DMS53 treated with DMSO at 0.1 percent for 48 hours (cell line): ENCODE measurements at regions not wholly inside any gene's neighbourhood (a gene's known extent, or its start where the extent isn't known, plus 50 kb on each side); places are given as distances from the start of the nearest gene placed in this dataset.
"Not testable (repeated sequence)": the region's sequence is repeated elsewhere in the genome, so short reads cannot be mapped to it uniquely, and the experiment has no call there.

Experiments
- DNase-seq: peaks from one replicate; lab custom pipeline; 2025; ENCODE audit not compliant: unreplicated experiment; lab: John Stamatoyannopoulos, UW

DNA sequence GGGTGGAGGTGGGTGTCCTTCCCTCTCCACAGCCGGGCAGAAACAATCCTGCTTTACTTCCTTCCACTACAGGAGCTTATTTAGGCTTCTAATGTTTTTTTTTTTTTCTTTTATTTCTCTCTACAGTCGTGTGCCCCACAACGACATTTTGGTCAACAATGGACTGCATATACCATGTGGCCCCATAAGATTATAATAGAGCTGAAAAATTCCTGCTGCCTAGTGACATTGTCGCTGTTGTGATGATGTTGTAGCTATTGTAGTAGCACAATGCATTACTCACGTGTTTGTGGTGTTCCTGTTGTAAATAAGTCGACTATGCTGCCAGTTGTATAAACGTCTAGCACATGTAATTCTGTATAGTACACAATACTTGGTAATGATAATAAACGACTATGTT is 153.7 kb downstream of the IL20RB start:
- DNase-seq = no peak

DNA sequence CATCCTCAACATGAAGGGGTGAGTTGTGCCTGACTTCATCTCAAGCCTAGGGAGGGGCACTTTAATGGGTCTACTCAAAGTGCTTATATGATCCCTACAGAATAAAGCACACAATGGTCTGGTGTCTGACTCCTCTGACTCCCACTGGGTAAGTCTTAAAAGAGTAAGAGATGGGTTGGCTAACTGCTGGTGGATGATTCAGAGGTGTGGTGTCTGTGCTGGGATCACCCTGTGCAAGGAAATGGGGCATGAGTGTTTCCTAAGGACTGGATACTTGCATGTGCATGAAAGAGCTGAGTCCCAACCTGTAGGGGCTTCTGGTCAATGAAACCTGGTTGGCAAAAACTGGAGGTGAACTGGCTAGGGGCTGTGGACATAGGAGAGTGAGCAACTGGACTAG is 158.8 kb downstream of the IL20RB start:
- no peak for DNase-seq

DNA sequence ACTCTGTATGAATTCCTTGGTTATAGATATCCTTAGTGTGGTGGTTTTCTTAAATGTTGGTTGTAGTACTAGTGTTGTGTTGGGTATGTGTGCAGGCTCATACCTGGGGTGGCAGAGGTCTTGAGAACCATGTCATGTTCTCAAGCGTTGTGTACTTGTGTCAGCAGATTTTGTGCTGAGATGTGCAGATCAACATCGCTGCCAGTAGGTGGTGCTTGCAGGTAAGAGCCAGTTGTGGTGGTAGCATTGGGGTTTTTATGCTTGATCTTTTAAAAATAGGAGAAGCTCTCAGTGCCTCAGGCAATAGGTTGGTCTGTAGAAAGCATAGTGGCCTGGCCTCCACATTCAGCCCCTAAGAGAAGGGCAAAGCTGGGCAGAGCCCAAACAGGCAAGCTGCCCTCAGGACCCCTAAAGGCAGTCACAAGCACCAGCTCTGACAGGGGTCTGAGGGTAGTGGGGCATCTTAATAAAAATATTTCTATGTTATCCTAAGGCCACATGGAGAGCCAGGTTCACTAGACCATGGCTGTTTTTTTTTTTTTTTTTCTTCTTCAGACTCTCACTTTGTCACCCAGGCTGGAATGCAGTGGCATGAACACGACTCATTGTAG is 164.0 kb downstream of the IL20RB start:
- DNase-seq = peak; percentile 35

DNA sequence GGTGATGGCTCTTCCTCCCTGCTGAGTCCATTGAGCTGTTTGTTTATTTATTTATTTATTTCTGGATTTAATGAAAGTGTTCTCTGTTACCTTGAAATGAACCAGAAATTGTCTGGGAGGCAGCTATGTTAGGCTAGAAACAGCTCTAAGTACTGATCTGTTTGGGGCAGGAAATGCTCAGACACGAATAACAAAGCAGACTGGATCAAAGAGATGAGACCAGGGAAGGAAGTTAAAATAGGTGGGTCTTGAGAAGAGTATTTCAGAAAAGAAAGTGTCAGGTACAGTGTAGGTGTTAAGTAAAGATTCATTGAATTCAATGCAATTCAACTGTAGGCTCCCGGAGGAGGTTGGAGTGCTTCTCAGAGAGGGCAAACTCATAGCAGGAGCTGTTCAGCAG is 173.3 kb downstream of the IL20RB start:
- DNase-seq = no peak

DNA sequence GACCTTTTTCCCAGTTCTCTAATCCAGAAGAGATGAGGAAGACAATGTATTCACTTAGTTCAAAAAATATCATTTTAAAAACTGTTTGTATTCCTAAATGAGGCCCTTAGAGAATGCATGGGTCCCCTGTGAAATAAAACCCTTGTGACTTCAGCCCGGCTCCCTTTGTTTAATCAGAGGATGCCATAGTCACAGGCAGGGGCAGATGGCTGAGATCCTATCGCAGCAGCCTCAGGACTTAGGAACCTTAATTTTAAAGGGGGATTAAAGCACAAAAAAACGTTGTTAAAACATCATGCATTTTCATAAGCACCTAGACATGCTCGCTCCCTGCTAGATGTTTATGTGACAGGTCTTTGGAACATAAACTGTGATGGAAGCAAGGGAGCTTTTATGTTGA is 176.6 kb downstream of the IL20RB start:
- DNase-seq = no peak

DNA sequence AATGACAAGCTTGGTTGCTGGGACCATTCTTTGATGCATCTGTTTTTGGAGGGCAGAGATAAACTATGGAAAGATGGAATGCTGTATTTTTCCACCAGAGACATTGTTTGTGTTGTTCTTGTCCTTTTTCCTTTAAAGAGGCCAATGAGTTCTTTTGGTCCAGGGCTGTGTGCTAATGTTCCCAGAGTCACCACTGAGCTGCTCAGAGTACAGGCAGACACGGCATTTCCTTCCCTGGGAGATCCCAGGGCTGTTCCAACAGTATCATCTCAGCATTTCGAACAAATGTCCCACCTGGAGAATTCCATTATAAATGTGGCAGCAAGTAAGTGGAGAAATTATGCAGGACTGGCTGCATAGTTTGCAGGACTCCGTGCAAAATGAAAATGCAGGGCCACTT is 190.6 kb downstream of the IL20RB start:
- no peak for DNase-seq

DNA sequence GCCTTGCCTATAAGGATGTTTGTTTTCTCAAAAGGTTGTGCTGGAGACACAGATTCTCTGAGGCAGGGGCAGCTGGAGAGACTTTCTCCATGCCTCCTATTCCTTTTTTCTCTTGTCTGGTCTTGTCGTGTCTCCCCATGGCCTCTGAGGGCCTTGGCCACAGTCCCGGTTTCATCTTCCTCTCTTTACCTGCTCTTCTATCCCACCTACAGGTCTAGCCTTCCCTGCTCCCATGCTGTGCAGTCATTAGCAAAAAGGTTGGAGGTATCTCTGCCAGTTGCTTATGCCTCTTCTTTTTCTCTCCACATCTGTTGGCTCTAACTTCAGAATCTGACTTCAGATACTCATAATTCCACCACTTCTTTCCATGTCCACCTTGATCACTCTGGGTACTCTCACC is 191.1 kb downstream of the IL20RB start:
- DNase-seq = no peak

DNA sequence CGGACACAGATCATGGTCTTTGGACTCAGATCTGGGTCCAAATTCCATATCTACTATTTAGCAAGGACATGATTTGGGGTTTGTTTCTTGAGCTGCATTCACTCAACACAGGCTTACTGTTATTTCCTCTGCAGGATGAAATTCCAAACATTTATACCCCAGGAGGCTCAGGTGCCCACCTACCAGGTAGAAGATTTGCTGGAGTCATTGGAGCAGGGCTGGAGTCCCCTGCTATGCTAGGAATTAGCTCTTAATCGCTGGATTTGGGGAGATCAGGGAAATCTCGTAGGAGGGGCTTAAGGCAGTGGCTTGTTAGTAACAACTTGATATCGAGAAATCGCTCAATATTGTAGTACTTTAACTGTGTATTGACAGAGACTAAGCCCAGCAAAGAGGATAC is 193.0 kb downstream of the IL20RB start:
- no peak for DNase-seq

DNA sequence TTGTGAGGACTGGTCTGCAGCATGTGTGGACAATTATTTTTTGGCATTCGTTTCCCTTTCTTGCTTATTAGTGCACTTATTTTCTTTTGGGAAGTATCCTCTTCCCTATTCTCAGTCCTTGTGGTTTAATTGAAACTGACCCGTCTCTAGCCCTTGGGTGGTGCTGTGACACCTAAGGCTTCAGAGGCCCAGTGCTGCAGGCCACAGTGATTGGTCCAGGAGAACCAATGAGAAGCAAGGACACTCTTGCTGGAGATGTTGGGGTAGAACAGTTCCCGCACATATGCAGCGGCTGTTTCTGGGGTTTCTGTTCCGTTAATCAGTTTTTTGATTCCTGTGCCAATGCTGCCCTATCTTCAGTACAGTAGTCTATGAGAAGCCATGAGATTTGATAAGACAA is 195.3 kb downstream of the IL20RB start:
- DNase-seq = not testable (repeated sequence)

DNA sequence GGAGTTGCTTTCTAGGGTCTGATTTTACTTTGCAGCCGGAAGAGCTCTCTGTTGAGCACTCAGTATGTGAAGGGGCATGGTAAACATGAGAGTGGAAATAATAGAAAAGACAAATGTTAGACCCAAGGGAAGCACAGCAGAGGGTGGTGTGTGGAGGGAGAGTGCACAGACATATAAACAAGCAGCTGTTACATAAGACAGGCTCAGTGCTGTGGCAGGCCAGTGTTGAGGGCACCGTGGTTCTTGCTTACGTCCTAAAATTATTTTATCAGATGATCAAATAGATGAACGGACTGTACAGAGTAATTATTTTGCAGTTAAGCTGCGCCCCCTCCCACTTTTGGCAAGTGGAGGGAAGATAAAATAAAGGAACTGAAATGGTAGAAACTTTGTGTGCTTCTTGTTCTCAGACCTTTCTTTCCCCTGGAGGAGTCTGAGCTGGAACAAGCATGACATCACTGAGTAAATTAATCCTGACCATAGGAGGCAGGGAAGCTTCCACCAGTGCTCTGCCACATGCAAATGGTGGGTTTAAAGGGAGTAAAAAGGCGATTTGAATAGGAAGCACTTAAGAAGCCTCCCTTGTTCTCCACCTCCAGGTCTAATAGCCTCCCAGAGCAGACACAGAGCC is 205.6 kb downstream of the IL20RB start:
- DNase-seq = peak; percentile 28

DNA sequence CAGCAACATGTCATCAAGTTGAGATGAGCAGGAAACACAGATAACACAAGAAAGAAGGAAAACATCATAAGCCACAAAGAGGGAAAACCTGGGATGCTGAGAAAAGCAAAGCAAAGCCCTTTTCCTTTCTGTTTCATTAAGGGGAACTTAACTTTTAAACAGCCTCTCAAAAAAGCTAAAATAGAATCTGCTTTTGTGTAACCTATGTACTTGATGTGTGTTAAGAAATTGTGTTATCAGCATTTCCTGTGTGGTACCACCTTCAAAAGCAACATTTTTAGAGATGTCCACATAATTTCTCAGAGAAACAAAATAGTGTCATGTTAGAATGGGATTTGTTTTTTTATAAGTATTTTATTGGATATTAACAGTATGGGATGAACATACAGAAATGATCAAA is 206.2 kb downstream of the IL20RB start:
- DNase-seq = no peak

DNA sequence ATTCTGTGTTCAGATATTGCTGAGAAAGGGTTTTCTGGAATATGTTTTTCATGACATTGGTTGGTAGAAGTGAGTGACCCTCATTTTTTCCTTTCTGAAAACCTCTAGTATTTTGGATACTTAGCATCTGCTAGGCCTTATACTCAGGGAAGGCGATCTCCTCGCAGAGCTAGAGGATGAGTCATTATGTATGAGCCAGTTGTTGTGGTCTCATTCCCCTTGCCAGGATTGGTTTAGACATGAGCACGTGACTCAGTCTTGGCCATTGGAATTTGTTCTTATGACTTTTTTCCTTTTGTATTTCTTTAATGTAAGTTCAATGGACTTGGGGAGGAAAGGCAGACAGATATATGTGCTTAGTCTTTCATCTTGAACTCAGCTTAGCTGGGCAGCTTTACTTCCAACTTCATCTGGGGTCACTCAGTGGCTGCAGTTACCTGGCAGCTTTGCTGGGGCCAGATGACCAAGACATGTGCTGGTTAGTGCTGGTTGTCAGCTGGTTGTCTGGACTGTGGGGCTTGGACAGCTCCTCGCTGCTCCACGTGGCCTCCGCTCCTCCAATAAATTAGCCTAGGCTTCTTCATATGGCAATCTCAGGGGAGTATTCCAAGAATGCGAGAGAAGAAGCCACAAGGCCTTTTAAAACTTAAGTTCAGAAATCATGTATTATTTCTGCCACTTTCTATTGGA is 207.5 kb downstream of the IL20RB start:
- DNase-seq = no peak

DNA sequence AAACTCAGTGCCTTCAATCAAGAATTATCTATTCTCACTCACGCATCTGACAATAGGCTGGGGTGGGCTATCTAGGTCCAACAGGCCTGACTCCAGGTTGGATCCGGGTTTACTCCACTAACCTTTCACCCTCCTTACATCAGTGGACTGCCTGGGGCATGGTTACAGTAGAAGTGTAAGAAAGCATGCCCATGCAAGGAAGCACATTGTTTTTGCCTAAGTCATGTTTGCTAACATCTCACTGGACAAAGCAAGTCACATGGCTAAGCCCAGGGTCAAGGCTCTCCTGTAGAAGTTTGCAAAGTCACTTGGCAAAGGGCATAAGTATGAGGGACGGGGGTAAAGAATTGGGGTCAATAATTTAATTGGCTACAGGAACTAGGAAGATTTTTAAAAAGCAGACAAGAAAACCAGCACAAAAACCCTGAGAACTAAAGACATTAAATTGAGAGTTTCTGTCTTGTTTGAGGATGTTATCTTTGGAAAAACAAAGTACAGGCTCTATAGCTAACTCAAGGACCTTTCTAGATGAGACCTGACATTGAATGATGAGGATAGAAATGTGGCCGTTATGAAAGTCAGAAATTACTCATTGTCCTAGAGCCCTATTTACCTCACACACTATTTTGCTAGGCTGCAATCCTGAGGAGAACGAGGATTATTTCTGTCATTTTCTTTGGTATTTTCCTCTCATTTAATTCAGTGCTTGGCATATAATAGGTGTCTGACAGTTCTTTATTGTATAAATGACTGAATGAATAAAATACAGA is 214.2 kb downstream of the IL20RB start:
- no peak for DNase-seq

DNA sequence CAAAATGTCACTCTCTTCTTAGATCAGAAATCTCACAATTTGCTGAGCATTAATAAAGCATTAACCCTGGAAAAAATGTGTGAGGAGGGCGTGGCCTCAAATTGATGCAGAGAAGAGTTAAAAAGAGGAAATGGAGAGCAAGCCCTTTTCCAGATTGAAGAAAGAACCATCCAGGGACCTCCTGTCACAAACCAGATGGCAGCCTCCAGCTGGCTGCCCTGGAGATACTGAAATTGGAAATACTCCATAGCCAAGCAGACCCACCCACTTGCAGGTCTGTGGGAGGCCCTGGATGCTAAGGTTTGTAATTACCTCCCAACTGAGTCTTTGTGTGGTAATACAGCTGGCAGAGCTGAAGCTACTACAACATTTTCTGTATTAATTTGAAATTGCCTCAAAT is 214.9 kb downstream of the IL20RB start:
- DNase-seq = no peak

DNA sequence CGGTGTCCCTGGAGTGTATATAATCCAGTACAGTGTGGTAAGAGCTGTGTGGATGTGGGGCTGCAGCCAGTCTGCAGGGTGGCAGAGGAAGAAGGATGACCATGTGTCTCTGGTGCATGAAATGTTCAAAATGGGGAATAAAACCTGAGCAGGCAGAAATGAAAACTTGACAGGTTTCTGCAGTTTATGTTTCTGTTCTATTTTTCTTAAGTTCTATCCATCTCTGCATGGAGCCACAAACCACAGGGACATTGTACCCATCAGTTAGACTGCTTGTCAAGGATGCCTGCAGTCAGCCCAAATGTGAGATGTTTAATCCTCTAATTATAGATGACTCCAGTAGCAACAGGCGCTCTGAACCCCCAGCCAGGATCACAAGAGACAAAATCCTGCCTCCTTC is 216.7 kb downstream of the IL20RB start:
- no peak for DNase-seq

DNA sequence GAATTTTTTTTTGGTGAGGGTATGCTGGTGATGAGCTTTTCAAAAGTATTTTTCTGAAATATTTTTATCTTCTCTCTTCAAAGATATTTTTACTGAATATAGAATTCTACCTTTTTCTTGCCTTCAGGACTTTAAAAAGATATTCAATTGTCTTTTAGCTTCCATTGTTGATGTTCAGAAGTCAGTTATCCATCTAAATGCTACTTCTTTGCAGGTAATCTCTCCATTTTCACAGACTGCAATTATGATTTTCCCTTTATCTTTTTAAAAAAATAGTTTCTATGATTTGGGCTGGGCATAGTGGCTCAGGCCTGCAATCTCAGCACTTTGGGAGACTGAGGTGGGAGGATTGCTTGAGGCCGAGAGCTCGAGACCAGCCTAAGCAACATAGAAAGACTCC is 222.4 kb downstream of the IL20RB start:
- no peak for DNase-seq

DNA sequence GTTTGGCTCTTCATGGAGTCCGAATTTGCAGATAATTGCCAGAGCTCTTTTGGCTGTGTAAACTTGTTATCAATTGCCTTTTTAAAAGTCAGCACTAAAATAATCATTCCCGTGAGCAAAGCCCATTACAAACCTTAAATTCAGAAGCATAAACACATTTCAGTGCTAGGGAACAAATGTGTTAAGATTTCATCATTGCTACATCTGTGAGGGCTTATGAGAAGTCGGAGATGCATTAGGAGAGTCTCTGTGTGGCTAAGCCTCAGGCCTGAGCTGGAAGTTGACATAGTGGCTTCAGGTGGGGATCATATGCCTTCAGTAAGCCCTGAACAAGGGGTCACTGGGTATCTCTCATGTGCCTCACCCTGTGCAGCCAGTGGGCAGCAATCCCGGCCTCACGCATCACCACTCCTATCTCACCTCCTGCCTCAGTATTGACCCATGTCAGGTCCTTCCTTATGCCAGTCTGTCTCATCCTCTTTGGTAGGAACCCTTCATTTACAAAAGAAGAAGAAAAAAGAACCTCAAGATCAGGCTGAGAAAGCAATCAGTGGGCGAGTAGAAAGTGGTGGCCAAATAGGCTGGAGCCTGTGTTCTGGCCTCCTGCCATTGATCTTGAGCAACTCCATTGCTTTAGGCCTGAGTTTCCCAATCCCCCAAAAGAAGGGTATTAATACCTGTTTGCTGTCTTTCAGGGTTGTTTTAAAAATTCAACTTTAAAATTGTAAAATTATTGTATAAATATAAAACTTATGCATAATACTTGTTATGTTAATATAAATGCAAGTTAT is 233.5 kb downstream of the IL20RB start:
- no peak for DNase-seq

DNA sequence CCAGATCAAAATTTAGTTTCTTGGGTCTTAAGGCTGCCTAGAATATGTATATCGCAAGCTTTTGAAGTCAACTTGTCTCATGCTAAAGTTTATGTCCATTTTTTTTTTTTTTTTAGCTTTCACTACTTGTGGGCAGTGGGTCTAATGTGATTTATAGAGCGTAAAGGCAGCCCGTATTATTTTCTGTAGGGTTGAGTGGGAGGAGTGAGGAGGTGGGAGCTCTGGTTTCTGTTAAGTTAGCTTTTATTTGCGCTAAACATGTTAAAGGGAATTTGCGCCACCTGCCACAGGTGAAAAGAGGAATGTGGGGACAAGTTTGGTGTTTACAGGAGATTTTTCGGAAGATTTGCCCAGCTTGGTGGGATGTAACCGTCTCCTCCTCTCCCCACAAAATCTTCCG is 234.2 kb downstream of the IL20RB start:
- no peak for DNase-seq

DNA sequence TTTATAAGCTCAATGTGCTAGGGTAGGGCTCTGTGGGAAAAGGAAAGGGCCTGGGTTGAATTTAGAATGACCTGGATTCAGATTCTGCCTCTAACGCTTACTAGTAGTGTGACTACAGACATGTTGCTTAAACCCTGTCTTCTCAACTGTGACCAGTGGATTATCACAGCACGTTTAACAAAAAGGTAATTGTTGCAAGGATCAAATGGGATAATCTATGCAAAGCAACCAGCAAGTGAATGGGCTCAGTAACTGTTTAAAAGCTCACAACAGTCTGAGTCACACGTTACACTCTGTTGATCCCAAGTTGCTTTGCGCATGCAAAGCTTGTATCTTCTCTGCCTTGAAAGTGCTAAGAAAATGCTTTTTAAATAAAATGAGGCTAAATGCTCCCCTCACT is 236.5 kb downstream of the IL20RB start:
- no peak for DNase-seq

DNA sequence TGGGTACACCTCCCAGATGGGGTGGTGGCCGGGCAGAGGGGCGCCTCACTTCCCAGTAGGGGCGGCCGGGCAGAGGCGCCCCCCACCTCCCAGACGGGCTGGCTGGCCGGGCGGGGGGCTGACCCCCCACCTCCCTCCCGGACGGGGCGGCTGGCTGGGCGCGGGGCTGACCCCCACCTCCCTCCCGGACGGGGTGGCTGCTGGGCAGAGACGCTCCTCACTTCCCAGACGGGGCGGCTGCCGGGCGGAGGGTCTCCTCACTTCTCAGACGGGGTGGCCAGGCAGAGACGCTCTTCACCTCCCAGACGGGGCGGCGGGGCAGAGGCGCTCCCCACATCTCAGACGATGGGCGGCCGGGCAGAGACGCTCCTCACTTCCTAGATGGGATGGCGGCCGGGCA is 240.6 kb downstream of the IL20RB start:
- not testable (repeated sequence) for DNase-seq

DNA sequence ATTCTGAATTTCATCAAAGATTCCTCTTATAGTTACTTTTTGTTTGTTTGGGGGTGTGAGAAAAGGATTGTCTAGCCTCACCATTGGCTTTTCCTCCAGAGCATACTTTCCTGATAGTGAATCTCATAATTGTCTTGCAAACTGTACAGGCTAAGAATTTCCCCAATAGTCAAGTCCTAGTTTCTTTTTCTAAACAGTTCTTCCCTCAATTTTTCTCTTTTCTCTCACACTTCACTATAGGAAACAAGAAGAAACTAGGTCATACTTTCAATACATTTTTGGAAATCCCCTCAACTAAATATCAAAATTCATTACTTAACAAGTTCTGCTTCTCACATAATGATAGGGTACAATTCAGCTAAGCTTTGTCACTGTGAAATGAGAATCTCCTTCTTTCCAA is 241.9 kb downstream of the IL20RB start:
- DNase-seq = no peak
